ENCODE measurements at regions not wholly inside any gene's neighbourhood (a gene's known extent, or its start where the extent isn't known, plus 50 kb on each side); places are given as distances from the start of the nearest gene placed in this dataset.

DNA sequence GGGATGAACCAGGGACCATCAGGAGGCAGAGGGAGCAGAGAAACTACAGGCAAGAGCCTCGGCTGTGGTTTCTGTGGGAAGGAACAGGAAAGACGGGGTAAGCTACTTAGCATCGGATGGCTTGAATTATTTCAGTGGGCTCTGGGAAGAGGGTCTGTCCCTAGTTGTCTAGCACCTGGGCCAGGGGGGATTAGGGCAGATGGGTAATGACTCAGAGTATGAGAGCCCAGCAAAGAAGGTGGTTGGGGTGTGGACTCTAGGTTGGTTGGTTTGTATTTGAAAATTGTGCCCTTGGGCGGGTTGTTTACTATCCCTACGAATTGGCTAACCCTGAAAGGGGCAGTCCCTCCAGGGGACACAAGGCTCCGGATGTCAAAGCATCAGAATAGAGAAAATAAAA lies 148.5 kb upstream of the TAB2 start:
- TF ChIP-seq CTCF (IDR thresholded peaks at IDR 0.05) (no peak), ZFX (IDR thresholded peaks at IDR 0.05; ENCODE audit: borderline replicate concordance) (no peak)
